ENCODE measurements at regions not wholly inside any gene's neighbourhood (a gene's known extent, or its start where the extent isn't known, plus 50 kb on each side); places are given as distances from the start of the nearest gene placed in this dataset.

GRCh38 chr2:55102056-55102812 is 52.0 kb upstream of the RTN4 start:
- peak; percentile 87 for DNase-seq (ENCODE audit: low read depth)
- no peak for TF ChIP-seq CTCF (conservative IDR thresholded peaks at IDR 0.05; ENCODE audit: low read length)
- H3K4me3 ChIP-seq (ENCODE audit: low read length), result no peak overlapping the region

GRCh38 chr2:55101466-55101865 is 51.2 kb upstream of the RTN4 start:
- no peak for DNase-seq (ENCODE audit: low read depth)
- H3K4me3 ChIP-seq (ENCODE audit: low read length), result no peak overlapping the region
- no peak for TF ChIP-seq CTCF (conservative IDR thresholded peaks at IDR 0.05; ENCODE audit: low read length)

- DNase-seq (ENCODE audit: low read depth), result peak; percentile 87
- no peak overlapping the region for H3K4me3 ChIP-seq (ENCODE audit: low read length)
- no peak for TF ChIP-seq CTCF (conservative IDR thresholded peaks at IDR 0.05; ENCODE audit: low read length)
Observed at GRCh38 chr2:55099878-55100820, 49.9 kb upstream of the RTN4 start.
